Ishikawa (cell line): ENCODE measurements at regions not wholly inside any gene's neighbourhood (a gene's known extent, or its start where the extent isn't known, plus 50 kb on each side); places are given as distances from the start of the nearest gene placed in this dataset.

Experiments
- CEBPB ChIP-seq: IDR thresholded peaks from 2 replicates; pipeline ENCODE4 v1.6.1; 2012
- CREB1 ChIP-seq: IDR thresholded peaks from 2 replicates; pipeline ENCODE4 v1.6.1; 2012; ENCODE audit warnings: low read depth
- EGR1 ChIP-seq: IDR thresholded peaks from 2 replicates; pipeline ENCODE4 v1.6.1; 2012
- EP300 ChIP-seq: IDR thresholded peaks from 2 replicates; pipeline ENCODE4 v1.6.1; 2012; ENCODE audit warnings: borderline replicate concordance
- FOXM1 ChIP-seq: IDR thresholded peaks from 2 replicates; pipeline ENCODE4 v1.6.1; 2012; ENCODE audit warnings: low read depth, borderline replicate concordance
- NFIC ChIP-seq: IDR thresholded peaks from 2 replicates; pipeline ENCODE4 v1.6.1; 2012
- RAD21 ChIP-seq: IDR thresholded peaks from 2 replicates; pipeline ENCODE4 v1.6.1; 2012; ENCODE audit warnings: low read depth
- TAF1 ChIP-seq: IDR thresholded peaks from 2 replicates; pipeline ENCODE4 v1.6.1; 2012; ENCODE audit warnings: low read depth, mild to moderate bottlenecking
- TCF12 ChIP-seq: IDR thresholded peaks from 2 replicates; pipeline ENCODE4 v1.6.1; 2012; ENCODE audit warnings: low read depth
- TEAD4 ChIP-seq: IDR thresholded peaks from 2 replicates; pipeline ENCODE4 v1.6.1; 2012
- YY1 ChIP-seq: IDR thresholded peaks from 2 replicates; pipeline ENCODE4 v1.6.1; 2012; ENCODE audit warnings: low read depth
- ZBTB7A ChIP-seq: IDR thresholded peaks from 2 replicates; pipeline ENCODE4 v1.6.1; 2012; ENCODE audit warnings: low read depth
- TF ChIP-seq, protein P1 (sequence below): IDR thresholded peaks from 2 replicates; pipeline ENCODE4 v1.6.1; 2012; ENCODE audit warnings: low read depth, mild to moderate bottlenecking
- TF ChIP-seq, protein P2 (sequence below): IDR thresholded peaks from 2 replicates; pipeline ENCODE4 v1.6.1; 2012
- TF ChIP-seq, protein P3 (sequence below): IDR thresholded peaks from 2 replicates; pipeline ENCODE4 v1.6.1; 2012

DNA sequence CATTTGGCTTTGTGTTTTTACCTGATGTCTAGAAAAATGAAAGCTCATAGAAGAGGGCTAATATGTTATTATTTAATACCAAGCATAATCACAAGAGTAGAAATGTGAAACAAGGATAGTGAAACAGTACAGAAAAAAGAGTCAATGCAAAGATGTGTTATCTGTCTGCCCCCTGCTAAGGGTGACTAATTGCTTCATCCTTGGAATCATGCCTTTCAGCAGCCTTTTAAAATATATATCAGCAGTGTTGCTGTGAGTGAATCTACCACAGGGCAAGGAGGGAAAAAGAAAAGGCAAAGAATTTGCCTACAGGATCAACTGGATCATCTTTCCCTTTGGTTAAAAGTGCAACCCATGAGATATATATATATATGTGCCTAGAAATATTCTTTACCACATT is 867.2 kb upstream of the RAG2 start:
- no peak for TF ChIP-seq YY1
- TF ChIP-seq TEAD4: no peak
- no peak for TF ChIP-seq CREB1
- TF ChIP-seq, protein P1, sequence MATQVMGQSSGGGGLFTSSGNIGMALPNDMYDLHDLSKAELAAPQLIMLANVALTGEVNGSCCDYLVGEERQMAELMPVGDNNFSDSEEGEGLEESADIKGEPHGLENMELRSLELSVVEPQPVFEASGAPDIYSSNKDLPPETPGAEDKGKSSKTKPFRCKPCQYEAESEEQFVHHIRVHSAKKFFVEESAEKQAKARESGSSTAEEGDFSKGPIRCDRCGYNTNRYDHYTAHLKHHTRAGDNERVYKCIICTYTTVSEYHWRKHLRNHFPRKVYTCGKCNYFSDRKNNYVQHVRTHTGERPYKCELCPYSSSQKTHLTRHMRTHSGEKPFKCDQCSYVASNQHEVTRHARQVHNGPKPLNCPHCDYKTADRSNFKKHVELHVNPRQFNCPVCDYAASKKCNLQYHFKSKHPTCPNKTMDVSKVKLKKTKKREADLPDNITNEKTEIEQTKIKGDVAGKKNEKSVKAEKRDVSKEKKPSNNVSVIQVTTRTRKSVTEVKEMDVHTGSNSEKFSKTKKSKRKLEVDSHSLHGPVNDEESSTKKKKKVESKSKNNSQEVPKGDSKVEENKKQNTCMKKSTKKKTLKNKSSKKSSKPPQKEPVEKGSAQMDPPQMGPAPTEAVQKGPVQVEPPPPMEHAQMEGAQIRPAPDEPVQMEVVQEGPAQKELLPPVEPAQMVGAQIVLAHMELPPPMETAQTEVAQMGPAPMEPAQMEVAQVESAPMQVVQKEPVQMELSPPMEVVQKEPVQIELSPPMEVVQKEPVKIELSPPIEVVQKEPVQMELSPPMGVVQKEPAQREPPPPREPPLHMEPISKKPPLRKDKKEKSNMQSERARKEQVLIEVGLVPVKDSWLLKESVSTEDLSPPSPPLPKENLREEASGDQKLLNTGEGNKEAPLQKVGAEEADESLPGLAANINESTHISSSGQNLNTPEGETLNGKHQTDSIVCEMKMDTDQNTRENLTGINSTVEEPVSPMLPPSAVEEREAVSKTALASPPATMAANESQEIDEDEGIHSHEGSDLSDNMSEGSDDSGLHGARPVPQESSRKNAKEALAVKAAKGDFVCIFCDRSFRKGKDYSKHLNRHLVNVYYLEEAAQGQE: no peak
- no peak for TF ChIP-seq NFIC
- TF ChIP-seq, protein P2, sequence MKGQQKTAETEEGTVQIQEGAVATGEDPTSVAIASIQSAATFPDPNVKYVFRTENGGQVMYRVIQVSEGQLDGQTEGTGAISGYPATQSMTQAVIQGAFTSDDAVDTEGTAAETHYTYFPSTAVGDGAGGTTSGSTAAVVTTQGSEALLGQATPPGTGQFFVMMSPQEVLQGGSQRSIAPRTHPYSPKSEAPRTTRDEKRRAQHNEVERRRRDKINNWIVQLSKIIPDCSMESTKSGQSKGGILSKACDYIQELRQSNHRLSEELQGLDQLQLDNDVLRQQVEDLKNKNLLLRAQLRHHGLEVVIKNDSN: no peak
- TF ChIP-seq CEBPB: no peak

DNA sequence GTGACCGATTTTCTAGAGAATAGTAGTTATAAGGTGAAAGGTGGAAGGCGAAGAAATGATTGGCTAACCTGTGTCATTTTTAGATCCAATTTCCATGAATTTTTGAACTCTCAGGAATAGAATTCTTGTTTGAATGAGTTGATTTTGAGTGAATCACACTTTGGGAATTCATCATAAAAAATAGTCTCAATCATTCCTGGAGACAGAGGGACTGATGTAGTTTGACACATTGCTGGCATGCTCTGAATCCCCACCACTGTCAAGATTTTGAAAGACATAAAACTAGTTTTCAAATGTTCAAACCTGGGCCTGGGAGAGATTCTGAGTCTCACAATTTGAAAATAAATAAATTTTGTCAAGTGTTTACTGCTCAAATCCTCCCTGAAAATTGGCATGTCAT is 861.4 kb upstream of the RAG2 start:
- TF ChIP-seq, protein P1: no peak
- no peak for TF ChIP-seq CEBPB
- TF ChIP-seq CREB1: no peak
- TF ChIP-seq TCF12: no peak

DNA sequence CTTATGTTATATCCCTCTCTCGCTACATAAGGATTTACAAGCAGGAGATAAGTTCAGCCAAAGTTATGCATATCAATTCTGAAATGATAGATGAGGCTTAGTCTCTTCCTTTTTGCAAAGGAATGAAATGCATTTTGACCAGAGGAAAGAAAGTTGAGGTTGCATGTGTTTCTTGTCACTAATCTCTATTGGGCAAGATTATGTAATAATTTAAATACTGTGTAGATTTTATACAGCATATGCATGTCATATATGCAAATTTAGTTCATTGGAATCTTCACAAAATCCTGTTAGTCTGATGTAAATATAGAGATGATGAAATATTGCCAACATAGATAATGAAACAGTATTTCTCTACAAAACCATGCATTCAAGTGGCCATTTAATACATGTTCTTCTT is 858.7 kb upstream of the RAG2 start:
- no peak for TF ChIP-seq CREB1
- no peak for TF ChIP-seq EP300
- no peak for TF ChIP-seq FOXM1
- TF ChIP-seq ZBTB7A: no peak
- no peak for TF ChIP-seq YY1
- no peak for TF ChIP-seq CEBPB
- no peak for TF ChIP-seq TEAD4
- TF ChIP-seq RAD21: no peak
- TF ChIP-seq TAF1: no peak
- TF ChIP-seq, protein P1: no peak
- no peak for TF ChIP-seq TCF12
- TF ChIP-seq, protein P2: no peak
- TF ChIP-seq, protein P3, sequence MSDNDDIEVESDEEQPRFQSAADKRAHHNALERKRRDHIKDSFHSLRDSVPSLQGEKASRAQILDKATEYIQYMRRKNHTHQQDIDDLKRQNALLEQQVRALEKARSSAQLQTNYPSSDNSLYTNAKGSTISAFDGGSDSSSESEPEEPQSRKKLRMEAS: no peak
- TF ChIP-seq EGR1: no peak
- no peak for TF ChIP-seq NFIC

DNA sequence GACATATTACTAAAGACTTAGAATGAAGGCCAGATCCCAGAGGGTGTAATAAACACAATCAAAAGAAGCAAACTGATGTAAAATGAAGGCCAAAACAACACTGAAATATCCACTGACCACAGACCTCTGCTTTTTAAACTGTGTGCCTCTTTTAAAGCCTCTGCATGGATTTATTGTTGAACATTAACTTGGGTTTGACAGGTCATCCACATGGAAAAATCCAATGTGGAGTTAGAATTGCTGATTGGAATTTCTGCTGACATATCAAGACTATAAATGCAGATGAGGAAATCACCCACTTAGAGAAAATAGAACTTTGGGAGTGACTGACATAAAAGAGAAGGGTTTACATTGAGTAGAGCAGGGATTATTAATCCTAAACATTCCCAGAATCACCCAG is 853.9 kb upstream of the RAG2 start:
- TF ChIP-seq, protein P2: no peak
- no peak for TF ChIP-seq NFIC
- TF ChIP-seq CREB1: no peak
- TF ChIP-seq TAF1: no peak
- no peak for TF ChIP-seq FOXM1
- TF ChIP-seq EP300: no peak
- no peak for TF ChIP-seq ZBTB7A
- TF ChIP-seq, protein P1: no peak
- no peak for TF ChIP-seq TEAD4
- TF ChIP-seq, protein P3: no peak
- TF ChIP-seq RAD21: no peak
- no peak for TF ChIP-seq EGR1
- no peak for TF ChIP-seq TCF12
- no peak for TF ChIP-seq YY1
- TF ChIP-seq CEBPB: no peak
